ENCODE measurements at regions not wholly inside any gene's neighbourhood (a gene's known extent, or its start where the extent isn't known, plus 50 kb on each side); places are given as distances from the start of the nearest gene placed in this dataset.

GRCh38 chr12:58184212-58184611 lies 242.8 kb downstream of the ATP23 start:
- in situ Hi-C loops (cut with HindIII; ENCODE audit: low pct_ligation_motif_present, low sequenced_read_pairs): no loop called here

GRCh38 chr12:58186401-58186800 lies 245.0 kb downstream of the ATP23 start:
- no peak for TF ChIP-seq CTCF (IDR thresholded peaks at IDR 0.05; ENCODE audit: low read depth, low read length, missing control alignments)
- DNase-seq: no peak
- H3K27ac ChIP-seq: no peak overlapping the region
- no peak overlapping the region for H3K4me3 ChIP-seq (ENCODE audit: low read depth, low read length)
- no peaks in the 10 kb centered on the region for H3K36me3 ChIP-seq (replicated peaks)
- in situ Hi-C loops (cut with HindIII; ENCODE audit: low pct_ligation_motif_present, low sequenced_read_pairs): no loop called here
- no peaks in the 10 kb centered on the region for H3K27me3 ChIP-seq (replicated peaks)

More at GRCh38 chr12:58184212-58184611, 242.8 kb downstream of the ATP23 start:
- no peak for TF ChIP-seq CTCF (IDR thresholded peaks at IDR 0.05; ENCODE audit: low read depth, low read length, missing control alignments)
- no peak for DNase-seq
- H3K36me3 ChIP-seq (replicated peaks): no peaks in the 10 kb centered on the region
- H3K4me3 ChIP-seq (ENCODE audit: low read depth, low read length): no peak overlapping the region
- no peaks in the 10 kb centered on the region for H3K27me3 ChIP-seq (replicated peaks)
- no peak overlapping the region for H3K27ac ChIP-seq

GRCh38 chr12:58186914-58187313 lies 245.5 kb downstream of the ATP23 start:
- in situ Hi-C loops (cut with HindIII; ENCODE audit: low pct_ligation_motif_present, low sequenced_read_pairs): no loop called here

GRCh38 chr12:58189030-58189429 lies 247.7 kb downstream of the ATP23 start:
- Histone ChIP-seq H3K36me3 (replicated peaks) (no peaks in the 10 kb centered on the region), H3K27ac (no peak overlapping the region), H3K4me3 (ENCODE audit: low read depth, low read length) (no peak overlapping the region), H3K27me3 (replicated peaks) (no peaks in the 10 kb centered on the region)
- TF ChIP-seq CTCF (IDR thresholded peaks at IDR 0.05; ENCODE audit: low read depth, low read length, missing control alignments): no peak
- in situ Hi-C loops (cut with HindIII; ENCODE audit: low pct_ligation_motif_present, low sequenced_read_pairs): no loop called here
- no peak for DNase-seq

More at GRCh38 chr12:58186914-58187313, 245.5 kb downstream of the ATP23 start:
- Histone ChIP-seq H3K4me3 (ENCODE audit: low read depth, low read length) (no peak overlapping the region), H3K27me3 (replicated peaks) (no peaks in the 10 kb centered on the region), H3K27ac (no peak overlapping the region), H3K36me3 (replicated peaks) (no peaks in the 10 kb centered on the region)
- TF ChIP-seq CTCF (IDR thresholded peaks at IDR 0.05; ENCODE audit: low read depth, low read length, missing control alignments): no peak
- no peak for DNase-seq

- H3K36me3 ChIP-seq (replicated peaks): no peaks in the 10 kb centered on the region
- TF ChIP-seq CTCF (IDR thresholded peaks at IDR 0.05; ENCODE audit: low read depth, low read length, missing control alignments): no peak
- no peak overlapping the region for H3K4me3 ChIP-seq (ENCODE audit: low read depth, low read length)
- no peaks in the 10 kb centered on the region for H3K27me3 ChIP-seq (replicated peaks)
- no peak for DNase-seq
- in situ Hi-C loops (cut with HindIII; ENCODE audit: low pct_ligation_motif_present, low sequenced_read_pairs): no loop called here
- no peak overlapping the region for H3K27ac ChIP-seq
Observed at GRCh38 chr12:58189893-58190292, 248.5 kb downstream of the ATP23 start.

GRCh38 chr12:58190618-58191017 lies 249.3 kb downstream of the ATP23 start:
- no peak for TF ChIP-seq CTCF (IDR thresholded peaks at IDR 0.05; ENCODE audit: low read depth, low read length, missing control alignments)
- no peak overlapping the region for H3K27ac ChIP-seq
- in situ Hi-C loops (cut with HindIII; ENCODE audit: low pct_ligation_motif_present, low sequenced_read_pairs): no loop called here

More at GRCh38 chr12:58190618-58191017, 249.3 kb downstream of the ATP23 start:
- Histone ChIP-seq H3K4me3 (ENCODE audit: low read depth, low read length) (no peak overlapping the region), H3K27me3 (replicated peaks) (no peaks in the 10 kb centered on the region), H3K36me3 (replicated peaks) (no peaks in the 10 kb centered on the region)
- no peak for DNase-seq
